MCF 10A (cell line): ENCODE measurements at regions not wholly inside any gene's neighbourhood (a gene's known extent, or its start where the extent isn't known, plus 50 kb on each side); places are given as distances from the start of the nearest gene placed in this dataset.
"Not testable (repeated sequence)": the region's sequence is repeated elsewhere in the genome, so short reads cannot be mapped to it uniquely, and the experiment has no call there.

ENCODE experiments used
- BruUV-seq: library from RNA; stranded (reverse); fragments of 400-500 nt; replicated peaks from 2 replicates; lab custom pipeline; 2021; lab: Mats Ljungman, UMichigan
- CTCF ChIA-PET: fragments of 300-600 bp; sonication (Branson Sonifier 250); formaldehyde crosslinking; extraction: SDS; loops from one replicate; lab custom pipeline; 2021; ENCODE audit warnings: antibody characterized with exemption, inconsistent platforms; lab: Yijun Ruan, JAX
- POLR2A ChIA-PET: fragments of 300-600, 350-650 bp; sonication (Branson Sonifier 250); formaldehyde crosslinking; extraction: SDS; loops from one replicate; lab custom pipeline; 2020; ENCODE audit warnings: antibody characterized with exemption, inconsistent platforms; lab: Yijun Ruan, JAX
- DNase-seq: peaks from one replicate; pipeline ENCODE4 v3.0.0-alpha.2; 2018; ENCODE audit not compliant: unreplicated experiment
- H3K27ac Mint-ChIP-seq: one replicate; pipeline ENCODE4 v1.8.0; 2022; ENCODE audit warnings: mild to moderate bottlenecking, low read depth, mixed read lengths; ENCODE audit not compliant: unreplicated experiment
- H3K27me3 Mint-ChIP-seq: one replicate; pipeline ENCODE4 v1.8.0; 2022; ENCODE audit warnings: mixed read lengths; ENCODE audit not compliant: insufficient read depth, unreplicated experiment
- H3K36me3 Mint-ChIP-seq: one replicate; pipeline ENCODE4 v1.8.0; 2022; ENCODE audit warnings: mild to moderate bottlenecking, moderate library complexity, mixed read lengths; ENCODE audit not compliant: insufficient read depth, unreplicated experiment
- H3K4me1 Mint-ChIP-seq: one replicate; pipeline ENCODE4 v1.8.0; 2022; ENCODE audit warnings: mixed read lengths; ENCODE audit not compliant: insufficient read depth, unreplicated experiment
- H3K4me3 Mint-ChIP-seq: one replicate; pipeline ENCODE4 v1.8.0; 2022; ENCODE audit warnings: mild to moderate bottlenecking, moderate library complexity, mixed read lengths; ENCODE audit not compliant: unreplicated experiment
- H3K9me3 Mint-ChIP-seq: one replicate; pipeline ENCODE4 v1.8.0; 2022; ENCODE audit warnings: mixed read lengths; ENCODE audit not compliant: unreplicated experiment
- CTCF ChIP-seq: fragments of 200-600 bp; IDR thresholded peaks from one replicate; pipeline ENCODE4 v1.8.0; 2022; ENCODE audit warnings: antibody characterized with exemption, mild to moderate bottlenecking; ENCODE audit not compliant: unreplicated experiment
- intact Hi-C: fragments of 100-400 bp; cut with micrococcal nuclease; formaldehyde crosslinking; loops from 2 replicates; pipeline ENCODE4 v1.14.1; 2022

- ChIA-PET POLR2A (no interaction called here), CTCF (no interaction called here)
- DNase-seq, result no peak
- Mint-ChIP-seq H3K4me1 (no peaks in the 10 kb centered on the region), H3K27me3 (no peaks in the 10 kb centered on the region), H3K27ac (no peak overlapping the region), H3K36me3 (no peaks in the 10 kb centered on the region), H3K4me3 (no peak overlapping the region), H3K9me3 (peaks cover 17% of the 10 kb centered on the region)
- BruUV-seq, result no TSS peak
- intact Hi-C loops, result no loop called here
- no peak for TF ChIP-seq CTCF
Measured at GRCh38 chr7:4483851-4484250, 198.2 kb upstream of the FOXK1 start.

GRCh38 chr7:4484545-4484944 is 197.6 kb upstream of the FOXK1 start:
- ChIA-PET CTCF (no interaction called here), POLR2A (no interaction called here)
- intact Hi-C loops, result no loop called here
- no TSS peak for BruUV-seq
- no peaks in the 10 kb centered on the region for H3K36me3 Mint-ChIP-seq
- H3K27me3 Mint-ChIP-seq, result no peaks in the 10 kb centered on the region
- no peak for TF ChIP-seq CTCF
- DNase-seq, result no peak
- no peaks in the 10 kb centered on the region for H3K4me1 Mint-ChIP-seq
- H3K4me3 Mint-ChIP-seq, result no peak overlapping the region
- peaks cover 17% of the 10 kb centered on the region for H3K9me3 Mint-ChIP-seq
- H3K27ac Mint-ChIP-seq, result no peak overlapping the region

GRCh38 chr7:4486907-4487306 is 195.2 kb upstream of the FOXK1 start:
- POLR2A ChIA-PET, result no interaction called here
- BruUV-seq, result no TSS peak
- Mint-ChIP-seq H3K27me3 (no peaks in the 10 kb centered on the region), H3K36me3 (no peaks in the 10 kb centered on the region), H3K27ac (no peak overlapping the region), H3K4me3 (no peak overlapping the region), H3K4me1 (no peaks in the 10 kb centered on the region), H3K9me3 (peaks cover 17% of the 10 kb centered on the region)
- DNase-seq, result no peak
- no peak for TF ChIP-seq CTCF
- intact Hi-C loops, result no loop called here
- CTCF ChIA-PET, result no interaction called here

GRCh38 chr7:4496911-4497310 is 185.2 kb upstream of the FOXK1 start:
- CTCF ChIA-PET, H3K27ac Mint-ChIP-seq, POLR2A ChIA-PET, DNase-seq, intact Hi-C loops, H3K27me3 Mint-ChIP-seq, H3K36me3 Mint-ChIP-seq, H3K4me1 Mint-ChIP-seq, BruUV-seq, H3K4me3 Mint-ChIP-seq: not testable (repeated sequence)
- peaks cover 17% of the 10 kb centered on the region for H3K9me3 Mint-ChIP-seq

- no peak for DNase-seq
- Mint-ChIP-seq H3K4me3 (no peak overlapping the region), H3K27ac (no peak overlapping the region), H3K4me1 (no peaks in the 10 kb centered on the region), H3K36me3 (no peaks in the 10 kb centered on the region), H3K27me3 (no peaks in the 10 kb centered on the region), H3K9me3 (peaks cover 18% of the 10 kb centered on the region)
- CTCF ChIA-PET, result interaction anchor here (0.6 to 0.9 kb wide), 2 partner anchors 22 to 220 kb away, joined by 3 to 4 read pairs; no protein-coding TSS in a partner anchor
- intact Hi-C loops, result no loop called here
- POLR2A ChIA-PET, result no interaction called here
- TF ChIP-seq CTCF, result no peak
- no TSS peak for BruUV-seq
Measured at GRCh38 chr7:4500812-4501211, 181.3 kb upstream of the FOXK1 start.

GRCh38 chr7:4507886-4508285 is 174.2 kb upstream of the FOXK1 start:
- peaks cover 19% of the 10 kb centered on the region for H3K9me3 Mint-ChIP-seq
- H3K36me3 Mint-ChIP-seq, DNase-seq, H3K4me3 Mint-ChIP-seq, BruUV-seq, CTCF ChIA-PET, H3K27ac Mint-ChIP-seq, POLR2A ChIA-PET, H3K4me1 Mint-ChIP-seq, intact Hi-C loops: not testable (repeated sequence)
- H3K27me3 Mint-ChIP-seq, result peaks cover 14% of the 10 kb centered on the region
